ENCODE measurements at regions not wholly inside any gene's neighbourhood (a gene's known extent, or its start where the extent isn't known, plus 50 kb on each side); places are given as distances from the start of the nearest gene placed in this dataset.

DNA sequence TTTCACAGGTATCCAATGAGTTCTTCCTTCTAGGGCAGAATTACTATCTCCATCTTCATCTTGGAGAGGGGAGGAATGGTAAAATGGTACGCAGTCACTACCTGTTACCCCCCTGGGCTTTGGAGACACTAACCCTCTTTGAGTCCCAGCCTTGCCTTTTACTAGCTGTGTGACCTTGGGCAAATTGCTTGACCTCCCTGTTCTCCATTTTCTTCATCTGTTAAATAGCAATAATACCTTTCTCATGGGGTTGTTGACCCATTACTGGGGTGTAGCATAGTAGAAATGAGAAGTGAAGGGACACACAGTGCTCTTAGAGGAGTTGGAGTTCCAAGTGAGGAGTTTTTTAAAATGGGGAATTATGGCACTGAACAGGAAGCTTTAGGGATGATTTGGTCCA, 324.7 kb downstream of the FOXL1 start:
- DNase-seq (ENCODE audit: low spot score) = no peak

DNA sequence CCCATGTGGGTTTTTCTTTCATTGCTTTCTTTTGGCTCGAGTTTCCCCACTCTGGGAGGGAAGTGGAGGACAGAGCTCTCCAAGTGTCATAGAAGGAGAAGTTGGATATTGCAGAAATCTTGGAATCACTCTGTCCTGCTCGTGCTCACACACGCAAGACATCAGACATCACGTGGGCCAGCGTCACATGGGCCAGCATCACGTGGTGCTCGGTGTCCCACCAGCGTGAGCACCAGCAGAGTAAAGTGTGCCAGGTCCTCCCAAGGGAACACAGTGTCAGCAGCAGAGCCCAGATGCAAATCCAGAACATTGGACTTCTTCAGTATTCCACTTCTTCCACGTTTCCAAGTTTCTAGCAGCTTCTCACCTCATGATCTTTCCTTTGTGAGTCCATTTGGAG, 327.0 kb downstream of the FOXL1 start:
- peak; percentile 77 for DNase-seq (ENCODE audit: low spot score)

DNA sequence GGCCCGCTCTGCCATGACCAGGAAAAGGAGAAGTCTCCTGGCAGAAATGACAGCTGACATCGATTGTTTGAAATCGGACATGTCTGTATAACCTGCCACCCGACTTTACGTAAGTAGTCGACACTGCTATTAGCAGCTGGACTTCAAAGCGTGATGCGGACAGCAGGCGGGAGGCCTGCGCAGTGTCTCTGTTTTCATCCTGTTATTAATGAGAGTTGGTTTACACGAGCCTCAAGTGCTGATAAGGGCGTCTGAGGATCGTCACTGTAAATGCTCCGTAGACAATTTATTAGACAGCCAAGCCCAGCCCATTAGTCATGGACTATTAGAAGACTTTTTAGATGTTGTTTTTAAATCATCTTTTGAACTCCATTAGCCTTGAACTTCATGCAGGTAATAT, 328.3 kb downstream of the FOXL1 start:
- peak; percentile 47 for DNase-seq (ENCODE audit: low spot score)

DNA sequence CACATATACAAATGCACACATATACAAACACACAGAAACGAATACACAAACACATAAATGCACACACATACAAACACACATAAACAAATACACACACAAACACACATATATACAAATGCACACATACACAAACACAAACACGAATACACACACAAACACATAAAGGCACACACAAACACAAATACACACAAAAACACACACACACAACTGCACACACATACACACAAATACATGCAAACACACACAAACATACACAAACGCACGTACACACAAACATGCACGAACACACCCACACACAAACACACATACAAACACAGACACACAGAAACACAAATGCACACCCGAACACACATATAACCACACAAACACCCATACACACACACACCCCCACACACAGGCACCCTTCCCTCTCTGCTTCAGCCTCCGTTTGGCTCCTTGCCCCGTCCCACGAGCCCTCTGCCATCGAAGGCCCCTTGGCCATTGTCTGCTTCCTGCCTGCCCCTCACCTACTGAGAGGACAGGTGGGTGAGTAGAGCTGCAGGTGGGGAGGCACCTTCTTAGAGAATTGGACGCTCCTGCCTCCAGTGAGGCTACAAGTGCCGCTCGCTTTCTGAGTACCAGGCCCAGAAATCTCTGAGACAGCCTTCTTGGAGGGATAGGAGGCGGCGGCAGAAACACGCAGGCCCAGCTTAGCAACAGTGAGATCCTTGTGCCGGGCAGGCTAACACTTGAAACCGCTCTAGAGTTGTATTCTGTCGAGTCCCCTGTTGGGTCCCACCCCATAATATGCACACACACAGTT, 331.2 kb downstream of the FOXL1 start:
- peak; percentile 51 for DNase-seq (ENCODE audit: low spot score)

DNA sequence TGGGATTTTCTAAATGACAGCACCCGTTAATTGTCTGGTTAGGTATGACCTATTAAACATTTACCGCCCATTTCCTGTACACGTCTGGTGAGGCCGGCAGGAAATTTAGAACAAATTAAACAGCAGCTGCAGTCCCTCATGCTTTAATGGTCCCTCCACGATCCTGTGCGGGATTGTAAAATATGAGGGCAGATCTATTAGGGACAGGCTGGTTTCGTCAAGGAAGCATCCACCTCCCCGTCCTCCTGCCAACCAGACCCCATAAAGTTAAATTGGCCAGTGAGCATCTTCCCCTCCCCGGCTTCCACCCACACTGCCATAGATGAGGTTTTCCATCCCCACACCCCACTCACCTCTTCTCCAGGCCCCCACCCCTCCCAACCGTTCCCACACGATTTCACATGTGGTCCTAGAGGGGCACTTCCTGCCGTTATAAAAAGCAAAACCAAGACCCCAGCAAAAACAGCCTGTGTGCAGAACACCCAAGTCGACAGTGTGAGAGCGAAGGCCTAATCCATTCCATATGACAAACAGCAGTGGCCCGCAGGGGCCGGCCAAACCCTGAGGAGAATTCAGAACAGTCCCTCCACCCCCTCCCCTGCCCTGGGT, 331.9 kb downstream of the FOXL1 start:
- peak; percentile 60 for DNase-seq (ENCODE audit: low spot score)

DNA sequence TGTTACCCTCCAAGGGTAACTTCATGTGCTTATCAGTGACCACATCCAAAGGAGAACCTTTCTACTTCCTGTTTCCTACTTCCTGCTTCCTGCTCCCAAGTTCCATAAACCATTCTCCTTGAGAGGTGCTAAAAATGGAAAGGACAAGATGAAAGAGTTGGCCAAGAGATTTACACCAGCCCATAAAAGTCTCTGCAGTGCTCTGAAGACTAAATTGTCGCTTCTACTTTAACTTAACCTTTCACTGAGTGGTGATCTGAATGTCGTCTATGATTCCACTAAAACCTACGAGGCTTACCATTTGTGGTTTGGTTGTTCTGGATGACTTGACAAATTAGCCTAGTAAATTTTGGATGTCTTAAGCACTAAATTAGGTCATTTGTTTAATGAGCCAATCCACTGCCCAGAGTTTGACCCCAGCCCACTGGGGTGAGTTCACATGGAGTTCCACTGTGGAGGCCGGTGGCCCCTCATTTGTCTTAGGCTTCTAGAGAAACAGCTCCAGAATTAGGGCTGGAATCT, 333.1 kb downstream of the FOXL1 start:
- DNase-seq (ENCODE audit: low spot score) = no peak

DNA sequence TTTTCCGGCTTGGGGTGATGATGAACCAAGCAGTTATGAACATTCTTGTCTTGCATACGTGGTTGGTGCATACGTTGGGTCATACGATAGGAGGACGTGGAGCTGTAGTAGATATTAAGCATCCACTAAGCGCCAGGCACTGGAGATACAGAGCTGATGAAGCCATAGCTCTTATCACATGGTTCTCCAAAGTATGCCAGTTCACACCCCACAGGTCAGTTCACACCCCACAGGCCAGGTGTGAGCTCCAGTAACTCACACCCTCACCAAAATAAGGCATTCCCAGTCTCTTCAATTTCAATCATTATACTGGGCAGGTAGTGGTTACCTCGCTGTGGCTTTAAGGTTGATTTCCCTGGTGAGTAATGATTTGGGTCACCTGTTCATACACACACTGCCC, 335.5 kb downstream of the FOXL1 start:
- DNase-seq (ENCODE audit: low spot score) = no peak

DNA sequence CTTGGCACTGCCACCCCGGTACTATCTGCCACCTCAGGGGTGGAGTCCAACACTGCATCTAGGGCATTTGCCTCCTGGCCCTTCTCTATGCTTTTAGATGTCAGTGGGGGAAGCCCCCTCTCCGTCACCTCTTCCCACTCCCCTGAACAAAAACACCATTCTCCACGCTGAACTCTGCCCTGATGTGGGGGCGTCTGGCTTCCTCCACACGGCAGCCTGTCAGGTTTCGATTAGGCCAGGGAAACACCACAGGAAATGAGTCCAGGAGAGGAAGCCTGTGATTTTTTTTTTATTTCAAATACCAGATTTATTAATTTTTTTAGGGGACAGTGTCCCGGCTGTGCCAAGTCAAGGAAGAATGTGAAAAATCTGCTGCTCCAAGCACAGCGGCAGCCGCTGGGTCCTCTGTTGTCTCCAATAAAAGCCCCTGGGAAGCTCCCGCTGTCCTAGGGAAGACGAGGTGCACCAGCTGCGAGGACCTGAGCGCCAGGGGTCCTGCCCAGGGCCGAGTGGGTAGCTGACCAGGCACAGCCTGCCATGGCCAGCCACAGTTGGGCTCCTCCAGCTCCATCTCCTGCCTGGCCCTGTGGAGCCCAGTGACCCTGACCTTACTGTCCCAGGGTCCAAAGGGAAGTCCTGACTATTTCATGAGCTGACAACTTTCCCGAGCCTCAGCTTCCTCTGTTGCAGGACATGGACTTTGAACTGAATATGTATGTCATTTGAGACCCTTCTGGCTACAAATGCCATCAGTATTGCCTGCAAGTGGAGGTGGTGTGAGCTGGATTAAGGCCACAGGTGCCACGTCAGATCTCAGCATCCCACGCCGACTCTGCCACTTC, 336.7 kb downstream of the FOXL1 start:
- DNase-seq (ENCODE audit: low spot score) = no peak

DNA sequence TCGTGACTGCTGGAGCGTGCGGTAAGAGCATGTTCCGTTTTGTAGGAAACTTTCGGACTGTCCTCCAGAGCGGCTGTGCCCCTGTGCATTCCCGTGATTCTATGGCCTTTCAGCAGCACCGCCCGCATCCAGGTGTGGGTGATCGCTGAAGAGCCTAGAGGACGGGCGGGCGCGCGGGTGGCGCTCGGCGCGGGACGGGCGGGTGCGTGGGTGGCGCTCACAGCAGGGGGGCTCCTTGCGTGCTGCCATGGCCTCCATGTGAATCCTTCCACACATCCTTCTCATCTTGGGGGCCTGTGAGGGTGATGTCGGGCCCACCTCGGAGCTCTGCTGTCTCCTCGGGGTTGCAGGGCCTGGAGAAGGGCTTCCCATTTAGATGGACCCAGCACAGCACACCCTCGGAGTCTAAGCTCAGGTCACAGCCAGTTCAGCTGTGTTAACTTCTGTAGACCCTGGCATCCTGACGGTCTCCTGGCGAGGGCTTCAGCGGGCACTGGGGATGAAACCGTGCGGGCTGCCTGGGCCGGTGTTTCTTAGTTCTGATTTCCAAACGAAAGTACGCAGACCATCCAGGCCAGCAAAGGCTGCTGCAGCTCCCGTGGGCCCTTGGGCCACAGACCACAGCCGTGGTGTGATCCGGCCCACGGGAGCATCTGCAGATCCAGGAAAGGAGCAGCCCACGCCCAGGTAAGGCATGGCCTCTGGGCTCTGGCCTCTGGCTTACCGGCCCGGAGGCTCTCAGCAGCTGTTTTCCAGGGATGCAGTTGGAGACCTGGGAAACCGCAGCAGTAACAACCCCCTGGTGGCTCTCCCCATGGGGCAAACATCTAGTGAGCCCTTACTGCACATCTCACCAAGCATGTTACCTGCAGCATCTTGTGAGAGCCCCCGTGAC, 339.4 kb downstream of the FOXL1 start:
- no peak for DNase-seq (ENCODE audit: low spot score)

DNA sequence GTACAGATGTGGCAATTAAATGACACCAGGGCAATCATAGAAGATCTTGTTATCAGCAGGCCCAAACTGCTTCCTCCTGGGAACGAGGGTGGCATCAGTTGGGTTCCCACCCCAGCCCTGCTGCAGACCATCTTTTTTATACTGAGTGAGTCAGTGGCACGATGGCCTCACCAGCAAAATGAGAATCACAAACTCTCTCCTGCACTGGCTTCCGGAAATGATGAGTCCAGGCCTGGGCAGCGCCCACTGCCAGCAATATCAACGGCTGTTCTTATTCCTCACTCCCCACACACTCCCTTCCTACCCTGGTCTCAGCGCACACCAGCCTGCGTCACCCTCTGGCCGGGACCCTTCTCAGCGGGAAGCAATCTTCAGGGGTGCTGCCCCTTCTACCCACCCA, 340.3 kb downstream of the FOXL1 start:
- DNase-seq (ENCODE audit: low spot score) = no peak

DNA sequence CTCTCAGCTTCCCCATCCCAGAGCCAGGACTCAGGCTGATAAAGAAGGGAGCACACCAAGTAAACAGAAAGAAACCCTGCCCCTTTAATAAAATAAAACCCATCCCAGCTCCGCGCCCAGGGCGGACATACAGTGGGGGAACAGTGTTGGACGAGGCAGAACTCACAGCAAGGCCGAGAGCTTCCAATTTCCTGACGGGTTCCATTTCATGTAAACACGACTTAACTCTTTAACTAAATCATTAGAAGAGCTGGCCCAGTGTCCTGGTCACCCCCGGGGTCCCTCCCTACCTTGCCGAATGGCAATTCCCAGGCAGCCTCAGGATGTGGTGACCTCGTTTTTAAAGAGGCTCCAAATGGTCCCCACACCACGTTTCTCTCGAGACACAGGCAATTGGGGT, 340.7 kb downstream of the FOXL1 start:
- DNase-seq (ENCODE audit: low spot score) = no peak

DNA sequence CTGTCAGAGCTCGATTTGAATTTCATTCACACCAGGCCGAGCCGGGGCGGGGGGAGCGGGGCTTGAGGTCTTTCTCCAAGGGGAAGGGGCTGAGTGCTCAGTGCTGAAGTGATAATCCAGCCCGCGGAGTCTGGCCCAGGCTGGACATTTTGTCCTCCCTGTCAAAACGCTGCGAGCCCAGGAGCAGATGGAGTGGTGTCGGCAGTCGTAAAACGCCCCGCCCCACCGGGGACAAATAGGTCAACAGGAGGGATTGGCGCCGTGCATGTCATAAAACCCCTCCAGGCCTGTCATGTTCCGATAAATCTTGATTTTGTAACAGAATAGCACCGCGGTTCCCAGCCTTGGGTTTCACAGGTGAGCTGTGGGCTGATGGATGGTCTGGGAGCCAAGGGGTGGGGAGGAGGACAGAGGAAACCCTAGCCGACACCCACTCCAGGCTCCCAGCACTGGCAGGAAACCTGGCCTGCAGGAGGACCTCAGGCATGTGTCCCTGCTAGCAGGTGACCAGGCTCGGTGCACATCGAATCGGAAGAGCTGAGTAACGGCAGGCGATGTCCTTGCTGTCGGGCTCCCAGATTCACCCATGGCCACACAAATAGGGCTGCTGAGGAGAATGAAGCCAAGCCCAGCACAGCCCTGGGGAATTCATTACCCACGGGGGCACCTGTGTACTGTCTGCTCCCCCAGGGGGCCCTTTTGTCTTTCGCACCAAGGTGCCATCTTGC, 341.4 kb downstream of the FOXL1 start:
- DNase-seq (ENCODE audit: low spot score) = no peak

DNA sequence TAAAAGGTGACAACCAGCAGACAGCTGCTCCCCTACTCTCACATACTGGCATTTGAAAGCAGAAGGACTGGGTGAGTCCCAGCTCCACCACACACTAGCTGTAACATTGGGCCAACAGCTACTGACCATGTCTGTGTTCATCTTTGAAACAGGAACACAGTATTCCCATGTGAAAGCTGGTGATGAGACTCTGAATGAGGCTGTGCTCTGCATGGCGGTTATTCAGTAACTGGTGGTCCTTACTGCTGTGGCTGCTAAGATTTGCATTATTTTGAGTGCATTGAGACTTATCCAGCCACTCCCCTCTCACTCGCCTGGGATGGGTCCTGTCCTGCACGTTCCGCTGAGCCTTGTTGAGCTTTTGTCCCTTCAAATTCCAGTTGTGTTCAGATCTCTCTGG, 342.9 kb downstream of the FOXL1 start:
- DNase-seq (ENCODE audit: low spot score) = no peak

DNA sequence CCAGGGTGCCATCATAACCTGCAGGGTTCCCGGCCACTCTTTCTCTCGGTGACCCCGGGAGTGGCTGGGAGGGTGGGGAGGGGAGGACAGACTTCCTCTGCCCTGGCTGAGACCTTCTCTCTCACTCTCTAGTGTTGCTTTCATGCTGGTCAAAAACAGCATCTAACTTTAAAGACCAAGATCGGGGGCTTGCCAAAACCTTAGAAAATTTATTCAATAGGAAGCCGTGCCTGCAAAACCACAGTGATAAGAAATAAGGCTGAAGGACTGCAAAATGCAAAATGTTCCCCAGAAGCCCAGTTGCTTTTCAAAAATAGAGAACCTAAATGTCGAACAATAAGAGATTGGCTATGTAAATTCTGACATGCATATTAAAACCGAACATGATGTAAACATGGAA, 344.0 kb downstream of the FOXL1 start:
- no peak for DNase-seq (ENCODE audit: low spot score)

DNA sequence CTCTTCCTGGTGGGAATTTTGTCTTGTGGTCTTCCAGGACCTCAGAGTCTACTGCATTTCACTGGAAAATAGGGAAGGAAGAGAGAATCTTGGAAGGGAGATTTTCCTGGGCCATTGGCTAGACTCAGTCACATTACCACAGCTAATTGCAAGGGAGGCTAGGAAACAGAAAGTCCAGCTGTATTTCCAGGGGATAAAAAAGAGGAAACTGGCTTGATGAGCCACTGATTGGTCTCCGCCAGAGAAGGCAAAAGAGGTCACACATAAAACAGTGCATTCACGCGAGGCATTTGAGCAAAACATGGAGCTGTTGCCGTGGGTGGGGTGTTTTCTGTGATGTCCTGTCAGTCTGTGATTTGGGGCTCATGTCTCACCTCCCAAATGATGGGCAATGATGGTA, 345.3 kb downstream of the FOXL1 start:
- no peak for DNase-seq (ENCODE audit: low spot score)

DNA sequence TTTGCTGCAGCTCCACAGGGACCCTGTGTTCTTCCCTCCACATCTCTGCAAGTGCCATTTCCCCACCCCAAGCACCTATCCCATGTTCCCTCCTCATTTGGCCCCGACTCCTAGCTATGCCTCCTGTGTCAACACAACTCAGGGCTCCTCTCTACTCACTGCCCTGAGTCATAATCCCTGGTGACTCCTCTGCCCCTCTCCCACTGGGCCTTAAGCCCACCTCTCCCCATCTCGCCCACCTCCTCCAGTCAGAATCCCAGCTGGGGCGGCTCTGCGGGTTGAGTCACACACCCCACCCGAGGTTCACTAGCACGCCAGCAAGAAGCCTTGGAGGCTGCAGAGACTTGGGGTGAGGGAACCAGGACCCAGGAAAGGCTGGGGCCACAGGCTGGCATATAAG, 346.2 kb downstream of the FOXL1 start:
- no peak for DNase-seq (ENCODE audit: low spot score)

DNA sequence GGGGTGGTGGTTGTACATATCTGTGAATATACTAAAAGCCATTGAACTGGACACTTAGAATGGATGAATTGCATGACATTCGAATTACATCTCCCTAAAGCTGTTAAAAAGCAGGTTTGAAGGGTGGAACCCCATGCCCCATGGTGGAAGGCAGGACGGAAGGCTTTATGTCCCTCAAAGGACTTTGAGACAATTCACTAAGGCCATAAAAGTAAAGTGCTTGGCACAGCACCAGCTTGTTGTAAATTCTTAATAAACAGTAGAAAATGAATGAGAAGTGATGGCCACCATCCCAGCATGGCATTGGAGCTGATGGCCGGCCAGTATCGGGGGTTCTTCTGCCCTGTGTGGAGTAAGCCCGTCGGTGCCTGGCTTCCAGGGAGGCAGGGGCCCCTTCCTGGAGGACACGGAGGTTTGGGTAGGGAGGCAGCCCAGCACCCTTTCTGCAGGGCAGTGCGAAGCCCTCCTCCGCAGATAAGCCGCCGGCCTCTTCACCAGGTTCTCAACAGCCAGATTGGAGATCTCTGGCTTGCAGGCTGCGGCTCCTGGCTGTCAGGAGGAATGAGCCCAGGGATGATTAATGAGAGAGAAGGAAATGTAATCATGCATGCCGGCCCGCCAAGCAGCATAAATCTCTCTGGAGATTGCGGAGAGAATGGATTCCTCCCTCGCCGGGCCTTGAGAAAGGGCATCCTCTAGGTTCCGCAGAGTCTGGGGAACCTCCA, 346.9 kb downstream of the FOXL1 start:
- no peak for DNase-seq (ENCODE audit: low spot score)

DNA sequence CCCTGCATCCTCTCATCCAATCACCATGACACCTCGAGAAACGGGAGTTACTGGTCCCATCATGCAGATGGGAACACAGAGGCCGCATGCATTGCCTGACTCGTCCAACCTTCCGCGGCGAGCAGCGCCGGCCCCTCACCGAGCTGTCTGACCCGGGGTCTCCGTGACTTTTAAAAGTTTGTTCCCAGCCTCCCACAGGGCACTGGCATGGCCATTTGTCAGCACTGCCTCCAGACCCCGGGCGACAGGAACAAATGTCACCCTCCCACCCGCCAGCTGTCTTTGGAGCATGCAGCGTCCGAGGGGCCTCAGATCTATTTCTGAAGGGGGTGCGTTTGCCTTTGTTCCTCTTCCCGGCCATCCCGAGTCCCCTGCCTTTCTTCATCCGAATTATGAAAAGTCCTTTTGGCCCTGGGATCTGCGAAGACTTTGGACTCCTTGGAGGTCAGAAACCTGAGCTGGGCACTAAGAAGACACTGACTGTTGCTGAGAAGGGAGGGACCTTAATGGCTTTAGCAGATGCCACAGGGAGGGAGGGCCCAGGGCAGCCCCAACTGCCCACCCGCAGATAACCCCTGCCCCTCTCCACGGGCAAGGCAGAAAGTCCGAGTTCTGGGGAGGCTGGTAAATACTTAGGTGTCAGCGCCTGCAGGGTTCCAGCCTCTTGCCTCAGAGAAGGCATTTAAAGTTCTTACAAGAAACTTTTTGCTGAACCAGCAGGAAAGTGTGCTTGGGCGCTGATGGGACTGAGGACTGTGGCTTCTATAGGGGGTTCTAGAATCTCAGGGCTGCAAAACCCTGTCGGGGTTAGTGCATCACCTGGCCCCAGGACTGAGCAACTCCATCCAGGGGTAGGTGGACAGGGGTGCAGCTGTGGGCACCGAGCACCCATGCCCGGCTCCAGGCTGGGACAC, 348.1 kb downstream of the FOXL1 start:
- no peak for DNase-seq (ENCODE audit: low spot score)

DNA sequence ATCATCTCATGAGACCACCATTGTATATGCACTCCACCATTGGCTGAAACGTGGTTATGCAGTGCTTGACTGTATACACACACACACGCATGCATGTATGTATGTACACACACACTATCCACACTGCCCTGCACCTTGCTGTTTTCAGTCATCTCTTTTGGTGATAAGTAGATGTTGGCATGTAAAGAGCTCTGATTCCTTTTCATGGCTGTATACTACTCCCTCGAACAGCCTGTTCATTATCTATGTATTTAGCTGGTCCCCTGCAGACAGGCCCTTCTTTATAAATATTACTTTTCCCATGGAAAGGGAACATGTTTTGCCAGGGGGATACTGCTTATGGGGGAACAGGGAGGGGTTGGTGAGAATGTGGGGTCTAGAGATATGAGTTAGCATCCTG, 349.4 kb downstream of the FOXL1 start:
- DNase-seq (ENCODE audit: low spot score) = no peak
